Endothelial cell of umbilical vein (primary cell): ENCODE measurements at regions not wholly inside any gene's neighbourhood (a gene's known extent, or its start where the extent isn't known, plus 50 kb on each side); places are given as distances from the start of the nearest gene placed in this dataset.

Source experiments
- POLR2AphosphoS5 ChIP-seq: IDR thresholded peaks from 2 replicates; pipeline ENCODE4 v1.6.1; 2012; ENCODE audit warnings: low read depth, mild to moderate bottlenecking, control low read depth, low read length, moderate library complexity; ENCODE audit not compliant: insufficient read depth
- TF ChIP-seq, protein P1 (sequence below), 2 donors: IDR thresholded peaks; 1 replicate in 1 of 2; 2 replicates in 1 of 2; pipeline ENCODE4 v1.5.1; 2011; ENCODE audit warnings: low read length in 2 of 2, mild to moderate bottlenecking in 2 of 2, moderate library complexity in 2 of 2, control low read depth in 1 of 2, inconsistent platforms in 1 of 2, low read depth in 1 of 2; ENCODE audit not compliant: insufficient read depth in 1 of 2; ENCODE audit errors: extremely low read depth in 1 of 2

DNA sequence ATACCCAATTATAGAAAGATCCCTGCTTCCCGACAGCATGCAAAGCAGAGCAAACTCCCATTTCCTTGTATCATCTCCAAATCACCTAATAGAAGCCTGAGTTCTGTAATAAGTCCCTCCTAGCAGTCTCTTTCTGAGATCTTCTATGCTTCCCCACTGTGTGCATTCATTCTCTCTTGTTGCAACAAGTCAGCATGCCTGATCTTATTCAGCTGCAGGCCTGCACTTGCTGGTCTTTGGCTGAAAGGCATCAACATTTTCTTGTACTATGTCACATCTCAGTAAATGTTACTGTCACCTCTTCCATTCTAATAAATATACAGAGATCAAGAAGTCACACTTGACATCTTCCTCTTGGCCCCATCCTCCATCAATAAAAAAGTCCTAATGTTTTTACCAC, 449.9 kb upstream of the MEX3C start:
- TF ChIP-seq, protein P1, sequence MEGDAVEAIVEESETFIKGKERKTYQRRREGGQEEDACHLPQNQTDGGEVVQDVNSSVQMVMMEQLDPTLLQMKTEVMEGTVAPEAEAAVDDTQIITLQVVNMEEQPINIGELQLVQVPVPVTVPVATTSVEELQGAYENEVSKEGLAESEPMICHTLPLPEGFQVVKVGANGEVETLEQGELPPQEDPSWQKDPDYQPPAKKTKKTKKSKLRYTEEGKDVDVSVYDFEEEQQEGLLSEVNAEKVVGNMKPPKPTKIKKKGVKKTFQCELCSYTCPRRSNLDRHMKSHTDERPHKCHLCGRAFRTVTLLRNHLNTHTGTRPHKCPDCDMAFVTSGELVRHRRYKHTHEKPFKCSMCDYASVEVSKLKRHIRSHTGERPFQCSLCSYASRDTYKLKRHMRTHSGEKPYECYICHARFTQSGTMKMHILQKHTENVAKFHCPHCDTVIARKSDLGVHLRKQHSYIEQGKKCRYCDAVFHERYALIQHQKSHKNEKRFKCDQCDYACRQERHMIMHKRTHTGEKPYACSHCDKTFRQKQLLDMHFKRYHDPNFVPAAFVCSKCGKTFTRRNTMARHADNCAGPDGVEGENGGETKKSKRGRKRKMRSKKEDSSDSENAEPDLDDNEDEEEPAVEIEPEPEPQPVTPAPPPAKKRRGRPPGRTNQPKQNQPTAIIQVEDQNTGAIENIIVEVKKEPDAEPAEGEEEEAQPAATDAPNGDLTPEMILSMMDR (IDR thresholded peaks at IDR 0.05; ENCODE audit: extremely low read depth in 1 of 2, insufficient read depth in 1 of 2, low read depth in 1 of 2, low read length in 2 of 2) = no peak
- no peak for TF ChIP-seq POLR2AphosphoS5
